Ovary (tissue), 7 donors: ENCODE measurements at regions not wholly inside any gene's neighbourhood (a gene's known extent, or its start where the extent isn't known, plus 50 kb on each side); places are given as distances from the start of the nearest gene placed in this dataset.

Experiments used
- DNase-seq, 5 donors: peaks; one replicate each; pipeline ENCODE4 v3.0.0-alpha.2; 2019 to 2020
- H3K27ac ChIP-seq, 2 donors: fragments of 200-600 bp; one replicate each; pipeline versions ENCODE4 v1.5.1 to v1.8.0; 2019 to 2022
- H3K27me3 ChIP-seq: fragments of 200-600 bp; one replicate; pipeline ENCODE4 v1.8.0; 2022
- H3K36me3 ChIP-seq: fragments of 200-600 bp; sonication (generic); one replicate; pipeline ENCODE4 v1.5.1; 2019
- H3K4me1 ChIP-seq: one replicate; pipeline ENCODE4 v1.8.1; 2013; ENCODE audit warnings: mild to moderate bottlenecking, moderate library complexity; ENCODE audit not compliant: insufficient read depth
- H3K4me3 ChIP-seq: fragments of 200-600 bp; sonication (generic); one replicate; pipeline ENCODE4 v1.5.1; 2017
- H3K9me3 ChIP-seq, 2 donors: fragments of 200-600 bp in 1 of 2; sonication (generic) in 1 of 2; one replicate each; pipeline versions ENCODE4 v1.5.1 to v1.8.1; 2013 to 2019; ENCODE audit warnings: mild to moderate bottlenecking in 1 of 2, moderate library complexity in 1 of 2
- CTCF ChIP-seq, 3 donors: fragments of 450-650 bp in 2 of 3; fragments of 200-600 bp in 1 of 3; IDR thresholded peaks; one replicate each; pipeline versions ENCODE4 v1.5.1 to v1.8.0; 2016 to 2022; ENCODE audit warnings: antibody characterized with exemption in 3 of 3, mild to moderate bottlenecking in 1 of 3
- EP300 ChIP-seq: sonication (generic); formaldehyde crosslinking; IDR thresholded peaks from one replicate; pipeline ENCODE4 v1.6.1; 2017; ENCODE audit warnings: antibody characterized with exemption
- POLR2A ChIP-seq: fragments of 450-650 bp; IDR thresholded peaks from one replicate; pipeline ENCODE4 v1.6.1; 2017; ENCODE audit warnings: antibody characterized with exemption, mild to moderate bottlenecking, moderate library complexity
- WGBS, 3 donors: extraction: QIAGEN DNeasy Blood & Tissue Kit in 1 of 3; methylation state at CpG; one replicate each; pipeline versions ENCODE4 v1.1.5 to v1.1.7; 2013 to 2017; 5-methylcytosine and 5-hydroxymethylcytosine counted together
- intact Hi-C, 4 donors: fragments of 100-400 bp; cut with DNase I; formaldehyde crosslinking; loops; one replicate each; pipeline versions ENCODE4 v1.11.0 to v1.15.1; 2022 to 2023
- donor health status: DM: no; HTN: no; CAD: no; lungs with moderate emphysema.
- donor health status: DM: no; HTN: no; CAD: no.
- donor health status: Bipolar disorder and iron deficiency.
- donor health status: DM: no; HTN: no; CAD: no.
- donor health status: DM: yes; HTN: yes; CAD: no.

GRCh38 chr7:46137725-46138124, 216.7 kb upstream of the IGFBP3 start:
- no peak for DNase-seq
- WGBS, 3 donors = 85 to 89% (median 88%) methylated on average over 3 of the region's 3 CpGs
- Histone ChIP-seq H3K36me3 (no peaks in the 10 kb centered on the region), H3K27ac (no peak overlapping the region), H3K4me3 (no peak overlapping the region), H3K27me3 (no peaks in the 10 kb centered on the region), H3K4me1 (no peaks in the 10 kb centered on the region), H3K9me3 (no peaks in the 10 kb centered on the region)
- TF ChIP-seq POLR2A = no peak
- TF ChIP-seq EP300 = no peak
- no peak for TF ChIP-seq CTCF (IDR thresholded peaks at IDR 0.05)
- intact Hi-C loops = no loop called here

- no peaks in the 10 kb centered on the region for H3K4me1 ChIP-seq
- no peaks in the 10 kb centered on the region for H3K27me3 ChIP-seq
- TF ChIP-seq POLR2A = no peak
- no peak for TF ChIP-seq CTCF (IDR thresholded peaks at IDR 0.05)
- TF ChIP-seq EP300 = no peak
- intact Hi-C loops = no loop called here
- no peak overlapping the region for H3K27ac ChIP-seq
- no peak overlapping the region for H3K4me3 ChIP-seq
- no peak for DNase-seq
- H3K36me3 ChIP-seq = no peaks in the 10 kb centered on the region
- no peaks in the 10 kb centered on the region for H3K9me3 ChIP-seq
Measured at GRCh38 chr7:46135557-46135956, 214.5 kb upstream of the IGFBP3 start.

GRCh38 chr7:46134795-46135194, 213.7 kb upstream of the IGFBP3 start:
- no peaks in the 10 kb centered on the region for H3K36me3 ChIP-seq
- no peaks in the 10 kb centered on the region for H3K4me1 ChIP-seq
- no peak for DNase-seq
- H3K4me3 ChIP-seq = no peak overlapping the region
- intact Hi-C loops = no loop called here
- no peaks in the 10 kb centered on the region for H3K27me3 ChIP-seq
- TF ChIP-seq CTCF (IDR thresholded peaks at IDR 0.05) (no peak), POLR2A (no peak), EP300 (no peak)
- H3K9me3 ChIP-seq = no peaks in the 10 kb centered on the region
- no peak overlapping the region for H3K27ac ChIP-seq

- no peak for DNase-seq
- Histone ChIP-seq H3K27ac (no peak overlapping the region), H3K36me3 (no peaks in the 10 kb centered on the region), H3K4me1 (no peaks in the 10 kb centered on the region), H3K4me3 (no peak overlapping the region), H3K9me3 (no peaks in the 10 kb centered on the region), H3K27me3 (no peaks in the 10 kb centered on the region)
- 91 to 95% (median 95%) methylated on average over 4 of the region's 4 CpGs for WGBS, 3 donors
- intact Hi-C loops = no loop called here
- TF ChIP-seq EP300 (no peak), CTCF (IDR thresholded peaks at IDR 0.05) (no peak), POLR2A (no peak)
Measured at GRCh38 chr7:46134385-46134784, 213.3 kb upstream of the IGFBP3 start.

- intact Hi-C loops = no loop called here
- no peaks in the 10 kb centered on the region for H3K27me3 ChIP-seq
- no peaks in the 10 kb centered on the region for H3K4me1 ChIP-seq
- H3K9me3 ChIP-seq = no peaks in the 10 kb centered on the region
- no peak overlapping the region for H3K27ac ChIP-seq
- TF ChIP-seq EP300 (no peak), POLR2A (no peak), CTCF (IDR thresholded peaks at IDR 0.05) (no peak)
- DNase-seq = no peak
- WGBS, 3 donors = 95 to 98% (median 96%) methylated on average over 3 of the region's 3 CpGs
- no peaks in the 10 kb centered on the region for H3K36me3 ChIP-seq
- no peak overlapping the region for H3K4me3 ChIP-seq
Measured at GRCh38 chr7:46133751-46134150, 212.7 kb upstream of the IGFBP3 start.
